Posterior vena cava (tissue), 2 donors: ENCODE measurements at regions not wholly inside any gene's neighbourhood (a gene's known extent, or its start where the extent isn't known, plus 50 kb on each side); places are given as distances from the start of the nearest gene placed in this dataset.
A peak's percentile ranks its signal among the peaks of the same experiment; 100 is the strongest.

ENCODE experiments used
- DNase-seq: peaks from one replicate; pipeline ENCODE4 v3.0.0-alpha.2; 2020; ENCODE audit warnings: low spot score
- intact Hi-C, 2 donors: fragments of 100-400 bp; cut with DNase I; formaldehyde crosslinking; loops; one replicate each; pipeline versions ENCODE4 v1.14.1 to v1.14.2; 2022 to 2023
- donor health status: DM: yes; HTN: yes; CAD: no.
- donor health status: DM: yes; HTN: yes; CAD: no.

GRCh38 chr2:13583609-13584008, 866.9 kb downstream of the TRIB2 start:
- DNase-seq: no peak
- intact Hi-C loops: no loop called here

- intact Hi-C loops: no loop called here
- DNase-seq: no peak
Measured at GRCh38 chr2:13584020-13584419, 867.3 kb downstream of the TRIB2 start.

DNA sequence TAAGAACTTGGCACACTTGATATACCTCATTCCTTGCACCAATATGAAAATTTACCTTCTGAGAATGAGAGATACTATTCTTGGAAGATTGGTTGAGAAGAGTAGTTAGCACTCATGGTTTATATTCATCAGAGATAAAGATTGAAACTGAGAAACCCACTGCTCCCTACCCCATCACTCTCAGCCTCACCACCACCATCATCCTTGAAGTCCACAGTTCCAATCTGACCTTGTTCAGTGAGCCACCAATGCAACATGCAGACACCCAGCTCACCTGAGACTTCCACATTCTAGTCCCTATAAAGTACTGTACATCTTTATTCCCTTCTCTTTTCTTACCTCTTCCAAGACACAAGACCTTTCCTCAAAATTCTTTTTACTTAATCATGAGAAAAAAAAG, 869.0 kb downstream of the TRIB2 start:
- intact Hi-C loops: no loop called here

DNA sequence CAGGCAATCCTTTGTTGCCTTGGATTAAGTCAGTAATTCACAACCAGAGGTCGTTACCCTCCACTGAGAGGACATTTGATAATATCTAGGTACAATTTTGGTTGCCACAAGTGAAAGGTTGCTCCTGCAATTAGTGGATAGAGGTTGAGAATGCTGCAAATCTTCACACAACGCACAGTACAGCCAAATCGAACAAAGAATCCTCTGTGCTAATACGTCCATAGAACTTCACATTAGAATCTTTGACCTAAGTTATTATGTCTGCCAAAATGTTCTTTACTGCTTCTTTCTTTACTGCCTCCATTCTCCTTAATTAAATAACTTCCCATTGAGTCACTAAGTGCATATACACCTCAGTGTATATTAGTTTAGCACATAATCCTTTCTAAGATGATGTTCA, 879.5 kb downstream of the TRIB2 start:
- intact Hi-C loops: no loop called here

More for the DNA sequence above, 869.0 kb downstream of the TRIB2 start:
- no peak for DNase-seq

GRCh38 chr2:13597176-13597575, 880.4 kb downstream of the TRIB2 start:
- DNase-seq: no peak
- intact Hi-C loops: no loop called here

More for the DNA sequence above, 879.5 kb downstream of the TRIB2 start:
- no peak for DNase-seq

DNA sequence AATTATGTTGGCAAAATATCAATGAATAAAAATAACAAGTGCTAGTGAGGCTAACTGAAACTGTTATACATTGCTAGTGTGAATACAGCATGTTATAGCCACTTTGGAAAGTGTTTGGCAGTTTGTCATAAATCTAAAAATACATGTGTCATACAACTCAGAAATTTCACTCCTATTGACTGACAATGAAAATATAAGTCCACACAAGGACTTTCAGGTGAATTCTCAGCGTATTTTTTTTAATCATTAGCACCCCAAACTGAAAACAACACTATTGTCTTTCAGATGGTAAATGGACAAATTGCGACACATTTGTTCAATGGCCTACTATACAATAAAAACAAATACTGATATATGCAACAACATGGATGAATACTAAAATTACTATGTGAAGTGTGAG, 884.8 kb downstream of the TRIB2 start:
- intact Hi-C loops: no loop called here
- DNase-seq: no peak

DNA sequence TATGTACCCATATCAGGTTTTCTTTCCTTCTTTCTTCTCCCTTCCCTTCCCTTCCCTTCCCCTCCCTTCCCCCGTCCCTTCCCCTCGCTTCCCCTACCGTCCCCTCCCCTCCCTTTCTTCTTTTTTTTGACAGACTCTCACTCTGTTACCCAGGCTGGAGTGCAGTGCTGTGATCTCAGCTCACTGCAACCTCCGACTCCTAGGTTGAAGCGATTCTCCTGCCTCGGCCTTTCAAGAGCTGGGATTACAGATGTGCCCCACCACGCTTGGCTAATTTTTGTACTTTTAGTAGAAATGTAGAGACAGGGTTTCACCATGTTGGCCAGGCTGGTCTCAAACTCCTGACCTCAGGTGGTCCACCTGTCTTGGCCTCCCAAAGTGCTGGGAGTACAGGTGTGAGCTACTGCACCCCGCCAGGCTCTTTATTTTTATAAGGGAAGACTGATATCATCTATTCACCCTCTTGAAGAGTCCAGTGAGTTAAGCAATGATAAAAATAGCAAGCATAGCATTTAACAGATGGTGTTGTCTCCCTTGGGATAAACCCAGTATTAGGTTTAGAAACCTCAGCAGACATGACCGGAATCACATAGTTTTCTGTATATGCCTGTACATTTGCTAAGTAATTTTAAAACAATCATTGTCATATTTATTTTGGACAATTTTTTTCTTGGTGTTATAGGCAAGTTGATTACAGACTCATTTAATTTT, 888.4 kb downstream of the TRIB2 start:
- intact Hi-C loops: no loop called here
- no peak for DNase-seq

GRCh38 chr2:13607139-13607538, 890.4 kb downstream of the TRIB2 start:
- DNase-seq: no peak
- intact Hi-C loops: no loop called here

- intact Hi-C loops: no loop called here
- no peak for DNase-seq
Measured at GRCh38 chr2:13611939-13612338, 895.2 kb downstream of the TRIB2 start.

DNA sequence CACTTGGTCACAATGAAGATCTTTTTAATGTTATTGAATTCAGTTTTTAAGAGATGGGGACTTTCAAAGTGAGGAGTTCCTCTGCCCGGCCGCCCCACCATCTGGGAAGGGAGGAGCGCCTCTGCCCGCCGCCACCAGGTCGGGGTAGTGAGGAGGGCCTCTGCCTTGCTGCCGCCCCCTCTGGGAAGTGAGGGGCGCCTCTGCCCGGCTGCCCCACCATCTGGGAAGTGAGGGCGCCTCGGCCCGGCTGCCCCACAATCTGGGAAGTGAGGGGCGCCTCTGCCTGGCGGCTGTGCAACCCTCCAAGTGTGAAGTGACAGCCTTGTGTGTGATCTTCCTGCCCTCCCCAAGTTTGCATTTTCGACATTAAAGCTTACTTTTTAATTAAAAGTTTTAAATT, 899.3 kb downstream of the TRIB2 start:
- intact Hi-C loops: loop anchor here in 1 of 2 donors (5.0 kb wide), 1 partner anchor 1999 kb away; no protein-coding TSS in a partner anchor
- DNase-seq: peak; percentile 70

- intact Hi-C loops: loop anchor here in 1 of 2 donors (5.0 kb wide), 1 partner anchor 1999 kb away; no protein-coding TSS in a partner anchor
- DNase-seq: no peak
Measured at GRCh38 chr2:13616616-13617015, 899.9 kb downstream of the TRIB2 start.

- DNase-seq: no peak
- intact Hi-C loops: no loop called here
Measured at GRCh38 chr2:13628122-13628521, 911.4 kb downstream of the TRIB2 start.

GRCh38 chr2:13638181-13638580, 921.4 kb downstream of the TRIB2 start:
- intact Hi-C loops: no loop called here
- DNase-seq: no peak

DNA sequence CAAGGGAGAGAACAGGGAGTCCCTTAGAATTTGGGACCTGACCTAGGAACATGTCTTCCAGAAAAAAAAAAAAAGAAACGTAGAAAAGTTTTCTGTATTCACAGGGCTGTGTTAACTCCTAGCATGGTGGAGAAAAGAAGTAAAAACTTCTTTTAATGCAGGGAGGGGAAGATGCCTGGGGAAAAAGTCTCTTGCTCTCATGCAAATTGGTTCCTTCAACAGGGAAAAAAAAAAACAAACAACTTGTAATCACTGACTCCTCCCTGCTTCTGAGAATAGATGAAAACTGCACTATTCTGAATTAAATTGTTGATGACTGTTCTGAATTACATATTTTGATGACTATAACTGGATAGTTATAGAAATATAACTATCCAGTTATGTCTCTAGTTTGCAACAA, 933.2 kb downstream of the TRIB2 start:
- intact Hi-C loops: no loop called here
- no peak for DNase-seq

DNA sequence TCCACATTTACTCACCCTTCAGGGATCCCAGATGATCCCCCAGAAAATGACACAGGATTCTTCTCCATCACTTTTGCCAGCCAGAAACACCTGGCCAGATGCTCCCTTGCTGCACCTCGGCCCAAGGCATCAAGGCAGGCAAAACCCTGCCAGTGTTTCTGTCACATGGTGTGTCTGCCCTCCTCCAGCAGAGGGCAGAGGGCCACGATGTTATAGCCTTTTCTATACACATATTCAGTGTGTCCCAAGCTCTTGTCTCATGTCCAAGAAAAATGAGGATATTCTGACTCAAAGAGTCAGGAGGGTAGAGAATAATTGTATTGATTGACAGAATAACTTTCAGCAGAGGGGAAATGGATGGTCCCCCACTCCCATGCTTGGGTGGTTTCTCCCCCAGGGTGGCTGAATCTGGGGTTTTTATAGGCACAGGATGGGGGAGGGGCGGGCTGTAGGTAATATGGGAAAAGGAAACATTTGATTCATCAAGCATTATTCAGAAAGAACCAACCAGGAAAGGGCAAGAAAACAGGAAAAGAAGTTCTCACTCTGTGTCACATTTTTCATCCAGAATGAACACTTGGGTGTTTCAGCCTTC, 933.9 kb downstream of the TRIB2 start:
- DNase-seq: no peak
- intact Hi-C loops: no loop called here

DNA sequence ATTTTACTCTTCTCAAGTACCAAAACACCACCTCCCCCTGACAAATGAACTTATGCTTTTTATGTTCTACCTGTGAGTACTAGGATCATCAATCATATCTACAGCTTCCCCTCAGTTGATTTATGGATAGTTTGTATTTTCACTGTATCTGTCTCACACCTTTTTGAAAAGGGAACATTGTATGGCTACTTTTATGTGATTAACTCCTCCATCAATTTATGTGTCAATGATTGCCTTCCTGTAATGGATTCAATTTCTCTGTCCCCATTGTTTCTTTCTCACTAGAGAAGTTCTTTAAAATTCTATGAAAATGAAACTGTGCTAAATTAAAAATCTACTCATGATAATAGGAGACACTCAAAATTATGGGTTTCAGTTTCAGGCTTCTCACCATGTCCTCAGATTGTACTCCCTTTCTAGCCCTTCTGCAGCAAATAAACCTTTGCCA, 935.0 kb downstream of the TRIB2 start:
- no peak for DNase-seq
- intact Hi-C loops: no loop called here

- no peak for DNase-seq
- intact Hi-C loops: no loop called here
Measured at GRCh38 chr2:13652531-13653313, 936.0 kb downstream of the TRIB2 start.

GRCh38 chr2:13654416-13654815, 937.7 kb downstream of the TRIB2 start:
- no peak for DNase-seq
- intact Hi-C loops: no loop called here

- DNase-seq: no peak
- intact Hi-C loops: no loop called here
Measured at GRCh38 chr2:13660231-13660630, 943.5 kb downstream of the TRIB2 start.

GRCh38 chr2:13662055-13662454, 945.3 kb downstream of the TRIB2 start:
- intact Hi-C loops: no loop called here
- no peak for DNase-seq
